ENCODE measurements at regions not wholly inside any gene's neighbourhood (a gene's known extent, or its start where the extent isn't known, plus 50 kb on each side); places are given as distances from the start of the nearest gene placed in this dataset.
"Not testable (repeated sequence)": the region's sequence is repeated elsewhere in the genome, so short reads cannot be mapped to it uniquely, and the experiment has no call there.

- not testable (repeated sequence) for TF ChIP-seq CTCF, POLR2A, POLR2AphosphoS5 (IDR thresholded peaks at IDR 0.05)
Measured at GRCh38 chr3:102040144-102040543, 190.8 kb downstream of the NFKBIZ start.
